SK-N-SH (cell line): ENCODE measurements at regions not wholly inside any gene's neighbourhood (a gene's known extent, or its start where the extent isn't known, plus 50 kb on each side); places are given as distances from the start of the nearest gene placed in this dataset.

Experiments used
- CTCF ChIA-PET: fragments of 300-600, 350-600 bp; formaldehyde crosslinking; extraction: SDS; loops from one replicate; lab custom pipeline; 2021; lab: Yijun Ruan, JAX
- POLR2A ChIA-PET: fragments of 350-600 bp; sonication (Branson Sonifier 250); formaldehyde crosslinking; extraction: SDS; loops from one replicate; lab custom pipeline; 2020; ENCODE audit warnings: antibody characterized with exemption, inconsistent platforms; lab: Yijun Ruan, JAX
- DNase-seq: peaks from one replicate; pipeline ENCODE4 v3.0.0; 2012
- H2AFZ ChIP-seq: fragments of 200-600 bp; sonication (generic); 2 replicates; pipeline ENCODE4 v1.8.1; 2016; ENCODE audit warnings: antibody characterized with exemption, mild to moderate bottlenecking, low read depth
- H3F3A ChIP-seq: fragments of 200-600 bp; sonication (generic); replicated peaks from 2 replicates; pipeline ENCODE3; 2016; ENCODE audit warnings: antibody characterized with exemption, mild to moderate bottlenecking; ENCODE audit not compliant: insufficient read depth
- H3K27ac ChIP-seq, 2 experiments: fragments of 200-500 bp in 1 of 2; fragments of 200-600 bp in 1 of 2; sonication (Bioruptor generic) in 1 of 2; sonication (generic), shearing (Covaris generic) in 1 of 2; 2 replicates each; pipeline versions ENCODE4 v1.5.1 to v1.6.1; 2014 to 2016; ENCODE audit warnings: low read depth in 2 of 2, inconsistent platforms in 1 of 2, low read length in 1 of 2, mild to moderate bottlenecking in 1 of 2, mixed read lengths in 1 of 2
- H3K27me3 ChIP-seq: fragments of 200-600 bp; sonication (generic), shearing (Covaris generic); 2 replicates; pipeline ENCODE4 v1.6.1; 2016; ENCODE audit warnings: mixed run types; ENCODE audit not compliant: insufficient read depth
- H3K36me3 ChIP-seq, 2 experiments: fragments of 200-500 bp in 1 of 2; fragments of 200-600 bp in 1 of 2; sonication (Bioruptor generic) in 1 of 2; sonication (generic) in 1 of 2; replicated peaks in 1 of 2; 2 replicates each; pipeline versions ENCODE3 to v1.5.1; 2014 to 2016; ENCODE audit warnings: low read length in 1 of 2, mild to moderate bottlenecking in 1 of 2; ENCODE audit not compliant: insufficient read depth in 2 of 2, control insufficient read depth in 1 of 2
- H3K4me1 ChIP-seq, 2 experiments: fragments of 200-500 bp in 1 of 2; fragments of 200-600 bp in 1 of 2; sonication (Bioruptor generic) in 1 of 2; sonication (generic), shearing (Covaris generic) in 1 of 2; 2 replicates each; pipeline versions ENCODE4 v1.5.1 to v1.6.1; 2014 to 2016; ENCODE audit warnings: low read depth in 1 of 2, low read length in 1 of 2, mixed run types in 1 of 2; ENCODE audit not compliant: insufficient read depth in 2 of 2, control insufficient read depth in 1 of 2
- H3K4me2 ChIP-seq: fragments of 200-600 bp; sonication (generic), shearing (Covaris generic); 2 replicates; pipeline ENCODE4 v1.6.1; 2017; ENCODE audit warnings: mixed run types
- H3K4me3 ChIP-seq, 2 experiments: fragments of 200-500 bp in 1 of 2; fragments of 200-600 bp in 1 of 2; sonication (Bioruptor generic) in 1 of 2; sonication (generic), shearing (Covaris generic) in 1 of 2; 2 replicates each; pipeline versions ENCODE4 v1.5.1 to v1.8.1; 2014 to 2016; ENCODE audit warnings: low read depth in 2 of 2, inconsistent platforms in 1 of 2, low read length in 1 of 2, mild to moderate bottlenecking in 1 of 2, mixed read lengths in 1 of 2, moderate library complexity in 1 of 2
- H3K79me2 ChIP-seq: fragments of 200-600 bp; sonication (generic); 2 replicates; pipeline ENCODE4 v1.8.1; 2017; ENCODE audit warnings: mild to moderate bottlenecking; ENCODE audit not compliant: insufficient read depth
- H3K9ac ChIP-seq: fragments of 200-600 bp; sonication (generic); 2 replicates; pipeline ENCODE4 v1.6.1; 2017; ENCODE audit warnings: mixed run types
- H3K9me2 ChIP-seq: fragments of 200-600 bp; sonication (generic); 2 replicates; pipeline ENCODE4 v1.6.1; 2017; ENCODE audit warnings: mixed run types
- H3K9me3 ChIP-seq: fragments of 200-600 bp; sonication (generic); 2 replicates; pipeline ENCODE4 v1.6.1; 2017; ENCODE audit warnings: mixed run types, mild to moderate bottlenecking, moderate library complexity
- H4K20me1 ChIP-seq: fragments of 200-600 bp; sonication (generic); 2 replicates; pipeline ENCODE4 v1.6.1; 2017; ENCODE audit warnings: mild to moderate bottlenecking, mixed run types; ENCODE audit not compliant: insufficient read depth
- CTCF ChIP-seq: fragments of 200-600 bp; sonication (generic); IDR thresholded peaks from 2 replicates; pipeline ENCODE4 v1.6.1; 2017; ENCODE audit warnings: antibody characterized with exemption, mild to moderate bottlenecking, moderate library complexity
- GABPA ChIP-seq: IDR thresholded peaks from 2 replicates; pipeline ENCODE4 v1.4.0; 2012; ENCODE audit warnings: low read depth, mild to moderate bottlenecking
- IRF3 ChIP-seq: fragments of 150-350 bp; IDR thresholded peaks from 2 replicates; pipeline ENCODE4 v1.6.1; 2016; ENCODE audit warnings: mild to moderate bottlenecking, low read depth, low read length
- MAX ChIP-seq: IDR thresholded peaks from 2 replicates; pipeline ENCODE4 v1.4.0; 2012; ENCODE audit warnings: low read depth
- MEF2A ChIP-seq: IDR thresholded peaks from 2 replicates; pipeline ENCODE4 v1.4.0; 2012; ENCODE audit warnings: low read depth, borderline replicate concordance
- PBX3 ChIP-seq: IDR thresholded peaks from 2 replicates; pipeline ENCODE4; 2012
- RAD21 ChIP-seq: IDR thresholded peaks from 2 replicates; pipeline ENCODE4 v1.6.1; 2012; ENCODE audit warnings: mild to moderate bottlenecking, low read length
- SIN3A ChIP-seq: IDR thresholded peaks from 2 replicates; pipeline ENCODE4 v1.6.1; 2012; ENCODE audit warnings: low read depth, mild to moderate bottlenecking, low read length, moderate library complexity, borderline replicate concordance
- SMC3 ChIP-seq: IDR thresholded peaks from 2 replicates; pipeline ENCODE4 v1.6.1; 2012; ENCODE audit warnings: low read depth, low read length, improper control_type of control experiment
- WGBS: methylation state at CpG from one replicate; pipeline ENCODE4 v1.1.6; 2017; ENCODE audit warnings: low lambda C conversion rate; 5-methylcytosine and 5-hydroxymethylcytosine counted together

GRCh38 chr9:79254900-79255650 is 316.7 kb upstream of the TLE4 start:
- no peaks in the 10 kb centered on the region for H3K36me3 ChIP-seq
- H3K4me1 ChIP-seq, result peaks cover 0 to 5% of the 10 kb centered on the region in 2 experiments; a peak in 2 of 4 replicates
- H3F3A ChIP-seq, result no peaks in the 10 kb centered on the region
- no peaks in the 10 kb centered on the region for H3K9me2 ChIP-seq
- DNase-seq, result no peak
- H3K79me2 ChIP-seq, result no peaks in the 10 kb centered on the region
- TF ChIP-seq IRF3 (no peak), SMC3 (peak; percentile 25; the same call in 1 of the 2 replicates), MAX (no peak), CTCF (peak; percentile 36), PBX3 (no peak), GABPA (no peak), SIN3A (no peak), RAD21 (peak; percentile 54)
- WGBS, result 91% methylated on average over 8 of the region's 8 CpGs
- H3K9me3 ChIP-seq, result no peaks in the 10 kb centered on the region
- H3K9ac ChIP-seq, result no peak overlapping the region
- CTCF ChIA-PET, result interaction anchor here (1.1 to 1.7 kb wide), 6 partner anchors 9 to 126 kb away, joined by 3 to 6 read pairs (median 4); no protein-coding TSS in a partner anchor
- no peak overlapping the region for H3K4me2 ChIP-seq
- H4K20me1 ChIP-seq, result no peaks in the 10 kb centered on the region
- POLR2A ChIA-PET, result no interaction called here
- H3K27me3 ChIP-seq, result no peaks in the 10 kb centered on the region
- no peak overlapping the region for H3K4me3 ChIP-seq
- H2AFZ ChIP-seq, result no peak overlapping the region; the same call in 1 of the 2 replicates
- H3K27ac ChIP-seq, result no peak overlapping the region

- Histone ChIP-seq H3K4me3 (no peak overlapping the region), H3F3A (no peaks in the 10 kb centered on the region), H2AFZ (no peak overlapping the region; the same call in 1 of the 2 replicates), H3K79me2 (no peaks in the 10 kb centered on the region), H3K9me3 (no peaks in the 10 kb centered on the region), H4K20me1 (no peaks in the 10 kb centered on the region), H3K36me3 (no peaks in the 10 kb centered on the region), H3K4me1 (peaks cover 0 to 5% of the 10 kb centered on the region in 2 experiments; a peak in 2 of 4 replicates), H3K4me2 (no peak overlapping the region), H3K27me3 (no peaks in the 10 kb centered on the region), H3K9me2 (no peaks in the 10 kb centered on the region), H3K27ac (no peak overlapping the region), H3K9ac (no peak overlapping the region)
- DNase-seq, result no peak
- WGBS, result 68% methylated on average over 10 of the region's 10 CpGs
- CTCF ChIA-PET, result interaction anchor here (0.7 to 1.7 kb wide), 7 partner anchors 8 to 644 kb away, joined by 3 to 6 read pairs (median 4); no protein-coding TSS in a partner anchor
- POLR2A ChIA-PET, result no interaction called here
- no peak for TF ChIP-seq MEF2A
Observed at GRCh38 chr9:79255651-79256260, 316.0 kb upstream of the TLE4 start.
